Adrenal gland (tissue), 9 donors: ENCODE measurements at regions not wholly inside any gene's neighbourhood (a gene's known extent, or its start where the extent isn't known, plus 50 kb on each side); places are given as distances from the start of the nearest gene placed in this dataset.

Experiments
- DNase-seq, 7 donors: peaks; one replicate each; pipeline ENCODE4 v3.0.0-alpha.2; 2019 to 2020
- H3K27ac ChIP-seq, 5 donors: fragments of 200-600 bp; sonication (generic) in 4 of 5; 1 replicate in 3 of 5; 2 replicates in 2 of 5; pipeline versions ENCODE4 v1.5.1 to v1.8.0; 2016 to 2020; ENCODE audit warnings: mild to moderate bottlenecking in 1 of 5
- H3K27me3 ChIP-seq: fragments of 200-600 bp; 2 replicates; pipeline ENCODE4 v1.8.0; 2021
- H3K36me3 ChIP-seq, 2 donors: fragments of 200-600 bp; replicated peaks in 1 of 2; 1 replicate in 1 of 2; 2 replicates in 1 of 2; pipeline versions ENCODE4 v1.5.1 to v1.8.0; 2018 to 2022
- H3K4me1 ChIP-seq, 2 donors: fragments of 200-600 bp; replicated peaks in 1 of 2; 1 replicate in 1 of 2; 2 replicates in 1 of 2; pipeline versions ENCODE4 v1.5.1 to v1.8.0; 2018 to 2021
- H3K4me3 ChIP-seq, 4 donors: fragments of 200-600 bp; sonication (generic) in 3 of 4; one replicate each; pipeline ENCODE4 v1.5.1; 2016 to 2018
- H3K9me3 ChIP-seq, 3 donors: fragments of 200-600 bp; sonication (generic) in 1 of 3; replicated peaks in 1 of 3; 1 replicate in 2 of 3; 2 replicates in 1 of 3; pipeline versions ENCODE4 v1.5.1 to v1.8.0; 2016 to 2021
- CTCF ChIP-seq, 6 experiments: fragments of 450-650 bp in 4 of 6; fragments of 200-600 bp in 2 of 6; sonication (generic) in 1 of 6; IDR thresholded peaks; 1 replicate in 5 of 6; 2 replicates in 1 of 6; pipeline versions ENCODE4 v1.5.1 to v1.8.0; 2016 to 2021; ENCODE audit warnings: antibody characterized with exemption in 6 of 6, mild to moderate bottlenecking in 2 of 6, moderate library complexity in 1 of 6
- POLR2A ChIP-seq, 2 donors: fragments of 450-650 bp; IDR thresholded peaks; one replicate each; pipeline ENCODE4 v1.6.1; 2017; ENCODE audit warnings: antibody characterized with exemption in 2 of 2, mild to moderate bottlenecking in 2 of 2, moderate library complexity in 1 of 2
- WGBS, 4 donors: extraction: QIAGEN DNeasy Blood & Tissue Kit in 2 of 4; methylation state at CpG; one replicate each; pipeline versions ENCODE4 v1.1.5 to v1.1.7; 2013 to 2017; 5-methylcytosine and 5-hydroxymethylcytosine counted together
- intact Hi-C, 2 donors: fragments of 100-400 bp; cut with DNase I; formaldehyde crosslinking; loops; one replicate each; pipeline versions ENCODE4 v1.14.1 to v1.15.0; 2022 to 2023
- donor health status: healthy with polysubstance abuse.
- donor health status: Bipolar disorder and iron deficiency.
- donor health status: DM: yes; HTN: yes; CAD: no.
- donor health status: DM: no; HTN: no; CAD: no.
- donor health status: DM: no; HTN: no; CAD: no.

GRCh38 chr15:62942428-62942827 lies 100.1 kb upstream of the TPM1 start:
- 87 to 90% (median 90%) methylated on average over 9 of the region's 9 CpGs for WGBS, 4 donors
- Histone ChIP-seq H3K36me3 (no peaks in the 10 kb centered on the region), H3K9me3 (no peaks in the 10 kb centered on the region), H3K27ac (no peak overlapping the region), H3K4me1 (peaks cover 11 to 30% of the 10 kb centered on the region in 2 donors), H3K4me3 (no peak overlapping the region), H3K27me3 (no peaks in the 10 kb centered on the region)
- DNase-seq = no peak
- intact Hi-C loops = no loop called here
- no peak for TF ChIP-seq POLR2A (IDR thresholded peaks at IDR 0.05)
- TF ChIP-seq CTCF (IDR thresholded peaks at IDR 0.05) = no peak

DNA sequence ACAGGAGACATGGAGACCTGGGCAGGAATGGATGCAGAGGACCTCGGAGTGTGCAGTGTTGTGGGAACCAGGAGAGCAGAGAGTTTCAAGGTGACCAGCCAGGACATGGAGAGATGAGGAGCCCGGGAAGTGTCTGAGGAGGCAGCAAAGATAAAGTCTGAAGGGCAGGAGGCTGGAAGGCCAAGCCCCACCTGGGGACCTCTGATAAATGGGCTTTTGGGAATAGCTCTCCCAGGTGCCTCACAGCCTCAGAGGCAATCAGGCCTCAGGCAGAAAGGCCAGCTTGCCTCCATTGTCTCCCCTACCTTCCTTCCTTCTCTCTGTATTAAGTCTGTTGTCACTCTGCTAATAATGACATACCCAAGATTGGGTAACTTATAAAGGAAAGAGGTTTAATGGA lies 97.5 kb upstream of the TPM1 start:
- peaks cover 11 to 22% of the 10 kb centered on the region in 2 donors for H3K4me1 ChIP-seq
- no peaks in the 10 kb centered on the region for H3K9me3 ChIP-seq
- DNase-seq = no peak
- no peak for TF ChIP-seq POLR2A (IDR thresholded peaks at IDR 0.05)
- TF ChIP-seq CTCF (IDR thresholded peaks at IDR 0.05) = no peak
- 76 to 92% (median 87%) methylated on average over 2 of the region's 2 CpGs for WGBS, 4 donors
- H3K36me3 ChIP-seq = no peaks in the 10 kb centered on the region
- no peak overlapping the region for H3K4me3 ChIP-seq
- no peaks in the 10 kb centered on the region for H3K27me3 ChIP-seq
- H3K27ac ChIP-seq = no peak overlapping the region
- intact Hi-C loops = no loop called here

- intact Hi-C loops = no loop called here
- Histone ChIP-seq H3K27ac (no peak overlapping the region), H3K4me1 (peaks cover 6 to 15% of the 10 kb centered on the region in 2 donors), H3K36me3 (no peaks in the 10 kb centered on the region), H3K4me3 (no peak overlapping the region), H3K9me3 (no peaks in the 10 kb centered on the region), H3K27me3 (no peaks in the 10 kb centered on the region)
- TF ChIP-seq POLR2A (IDR thresholded peaks at IDR 0.05) = no peak
- no peak for TF ChIP-seq CTCF (IDR thresholded peaks at IDR 0.05)
- DNase-seq = no peak
- 89 to 94% (median 90%) methylated on average over 4 of the region's 4 CpGs for WGBS, 4 donors
These were observed 96.8 kb upstream of the TPM1 start for GRCh38 chr15:62945760-62946159.

GRCh38 chr15:62946940-62947339 lies 95.6 kb upstream of the TPM1 start:
- no peak for DNase-seq
- Histone ChIP-seq H3K4me3 (no peak overlapping the region), H3K9me3 (no peaks in the 10 kb centered on the region), H3K27me3 (no peaks in the 10 kb centered on the region), H3K36me3 (no peaks in the 10 kb centered on the region), H3K27ac (no peak overlapping the region), H3K4me1 (peaks cover 0 to 3% of the 10 kb centered on the region in 2 donors)
- TF ChIP-seq POLR2A (IDR thresholded peaks at IDR 0.05) (no peak), CTCF (IDR thresholded peaks at IDR 0.05) (no peak)
- intact Hi-C loops = no loop called here
- 88 to 98% (median 94%) methylated on average over 2 of the region's 2 CpGs for WGBS, 4 donors
